NCI-H1417 (cell line): ENCODE measurements at regions not wholly inside any gene's neighbourhood (a gene's known extent, or its start where the extent isn't known, plus 50 kb on each side); places are given as distances from the start of the nearest gene placed in this dataset.

ENCODE experiments used
- DNase-seq, 3 experiments: peaks; one replicate each; lab custom pipeline; 2025; lab: John Stamatoyannopoulos, UW

GRCh38 chr11:26839911-26840698 is 118.2 kb upstream of the SLC5A12 start:
- DNase-seq: no peak

- no peak for DNase-seq
Observed at GRCh38 chr11:26841818-26842473, 120.1 kb upstream of the SLC5A12 start.

GRCh38 chr11:26842478-26843282 is 120.8 kb upstream of the SLC5A12 start:
- no peak for DNase-seq

GRCh38 chr11:26843539-26843938 is 121.7 kb upstream of the SLC5A12 start:
- DNase-seq: no peak

GRCh38 chr11:26844963-26845362 is 123.1 kb upstream of the SLC5A12 start:
- no peak for DNase-seq

- DNase-seq: no peak
Observed at GRCh38 chr11:26846227-26846626, 124.4 kb upstream of the SLC5A12 start.

- DNase-seq: no peak
Observed at GRCh38 chr11:26847459-26847858, 125.6 kb upstream of the SLC5A12 start.

GRCh38 chr11:26847977-26848376 is 126.1 kb upstream of the SLC5A12 start:
- DNase-seq: no peak

GRCh38 chr11:26849036-26849435 is 127.2 kb upstream of the SLC5A12 start:
- DNase-seq: peak in 1 of 3 experiments; percentile 89

GRCh38 chr11:26851291-26851690 is 129.4 kb upstream of the SLC5A12 start:
- no peak for DNase-seq

- no peak for DNase-seq
Observed at GRCh38 chr11:26851696-26852095, 129.8 kb upstream of the SLC5A12 start.

GRCh38 chr11:26858098-26858497 is 135.8 kb upstream of the FIBIN start:
- DNase-seq: no peak

- no peak for DNase-seq
Observed at GRCh38 chr11:26859416-26859815, 134.5 kb upstream of the FIBIN start.

GRCh38 chr11:26860091-26860780 is 133.7 kb upstream of the FIBIN start:
- no peak for DNase-seq

GRCh38 chr11:26860895-26861294 is 133.0 kb upstream of the FIBIN start:
- no peak for DNase-seq

- DNase-seq: no peak
Observed at GRCh38 chr11:26862801-26863200, 131.1 kb upstream of the FIBIN start.

- no peak for DNase-seq
Observed at GRCh38 chr11:26865703-26866102, 128.2 kb upstream of the FIBIN start.

- no peak for DNase-seq
Observed at GRCh38 chr11:26867286-26867685, 126.6 kb upstream of the FIBIN start.

GRCh38 chr11:26878959-26879581 is 114.8 kb upstream of the FIBIN start:
- DNase-seq: no peak

GRCh38 chr11:26882363-26882880 is 111.5 kb upstream of the FIBIN start:
- peak in 1 of 3 experiments; percentile 3 for DNase-seq

- DNase-seq: no peak
Observed at GRCh38 chr11:26891501-26891900, 102.4 kb upstream of the FIBIN start.
